C4-2B (cell line): ENCODE measurements at regions not wholly inside any gene's neighbourhood (a gene's known extent, or its start where the extent isn't known, plus 50 kb on each side); places are given as distances from the start of the nearest gene placed in this dataset.

ENCODE experiments used
- CTCF ChIP-seq: fragments of 450-650 bp; conservative IDR thresholded peaks from 2 replicates; pipeline ENCODE4 v1.5.1; 2017; ENCODE audit warnings: mild to moderate bottlenecking
- ZFX ChIP-seq: fragments of 450-650 bp; IDR thresholded peaks from 2 replicates; pipeline ENCODE4 v1.6.1; 2017

- TF ChIP-seq CTCF (no peak), ZFX (no peak)
These were observed 60.6 kb upstream of the CADM1 start for GRCh38 chr11:115564851-115565250.
